ENCODE measurements at regions not wholly inside any gene's neighbourhood (a gene's known extent, or its start where the extent isn't known, plus 50 kb on each side); places are given as distances from the start of the nearest gene placed in this dataset.

DNA sequence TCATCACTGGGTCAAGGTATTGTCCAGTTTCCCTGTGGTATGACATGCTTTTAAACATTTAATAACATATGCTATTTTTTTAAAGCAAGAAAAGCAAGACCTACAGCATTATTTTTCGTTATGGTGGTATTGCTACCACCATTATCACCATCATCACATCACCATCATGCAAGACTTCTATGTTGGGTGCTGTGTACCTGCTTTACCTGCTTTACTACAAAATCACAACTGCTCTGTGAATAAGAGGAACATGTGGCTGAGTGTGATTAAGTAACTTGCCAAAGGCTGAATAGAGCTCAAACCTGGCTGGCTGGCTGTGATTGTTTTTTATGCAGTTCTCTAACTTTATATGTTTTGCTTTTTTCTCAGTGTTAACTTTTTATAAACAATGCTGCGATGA is 140.8 kb upstream of the CLINT1 start:
- H3K4me2 ChIP-seq (ENCODE audit: low read length), result no peak overlapping the region

GRCh38 chr5:157997991-157998504 is 139.1 kb upstream of the CLINT1 start:
- Histone ChIP-seq H2AFZ (ENCODE audit: low read length) (no peak overlapping the region), H3K36me3 (ENCODE audit: insufficient read depth, low read length) (no peaks in the 10 kb centered on the region)
- TF ChIP-seq CTCF (IDR thresholded peaks at IDR 0.05; ENCODE audit: low read length) (no peak), EZH2 (IDR thresholded peaks at IDR 0.05; ENCODE audit: borderline replicate concordance, low read length) (no peak)

More for the DNA sequence above, 140.8 kb upstream of the CLINT1 start:
- Histone ChIP-seq H3K27ac (ENCODE audit: low read depth, low read length, poor library complexity, severe bottlenecking) (no peak overlapping the region), H3K79me2 (ENCODE audit: insufficient read depth, low read length) (no peaks in the 10 kb centered on the region), H3K27me3 (ENCODE audit: insufficient read depth, low read length) (no peaks in the 10 kb centered on the region; the same call in 1 of the 2 replicates), H2AFZ (ENCODE audit: low read length) (no peak overlapping the region), H3K9ac (ENCODE audit: low read length) (no peak overlapping the region), H3K4me1 (ENCODE audit: insufficient read depth, low read length, severe bottlenecking) (no peaks in the 10 kb centered on the region), H3K9me3 (ENCODE audit: low read length) (no peaks in the 10 kb centered on the region), H3F3A (ENCODE audit: insufficient read depth, low read length) (no peaks in the 10 kb centered on the region), H4K20me1 (ENCODE audit: insufficient read depth, low read length) (no peaks in the 10 kb centered on the region), H3K9me2 (ENCODE audit: low read depth, low read length) (no peaks in the 10 kb centered on the region), H3K36me3 (ENCODE audit: insufficient read depth, low read length) (no peaks in the 10 kb centered on the region), H3K4me3 (ENCODE audit: low read depth, low read length, poor library complexity, severe bottlenecking) (no peak overlapping the region)
- TF ChIP-seq CTCF (IDR thresholded peaks at IDR 0.05; ENCODE audit: low read length), result no peak

DNA sequence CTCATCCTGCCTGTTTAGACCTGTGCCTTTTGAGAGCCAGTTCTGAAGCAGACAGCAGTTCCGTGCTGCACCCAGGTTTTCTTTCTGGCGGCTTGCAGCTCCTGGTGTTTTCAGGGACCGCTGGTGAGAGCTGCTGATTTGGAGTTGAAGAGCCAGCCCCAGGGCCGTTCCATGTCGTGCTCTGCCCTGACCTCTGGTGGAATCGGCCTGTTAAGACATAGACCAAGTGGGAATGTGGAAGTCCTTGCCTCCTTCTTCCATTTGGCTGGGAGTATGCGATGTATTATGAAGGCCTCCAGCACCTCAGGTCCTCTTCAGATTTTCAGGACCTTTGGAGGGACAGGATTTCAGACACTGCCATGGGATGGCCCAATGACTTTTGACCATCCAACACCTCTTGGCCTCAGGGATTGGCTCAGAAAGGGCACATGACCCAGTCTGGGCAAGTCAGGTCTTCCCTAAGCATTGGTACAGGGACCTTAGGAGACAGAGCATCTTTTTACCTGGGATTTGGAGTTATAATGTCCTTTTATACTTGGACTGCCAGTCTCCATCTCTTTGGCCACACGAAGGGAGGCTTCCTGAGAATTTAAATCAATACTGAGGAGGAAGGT is 136.1 kb upstream of the CLINT1 start:
- H3K27me3 ChIP-seq (ENCODE audit: insufficient read depth, low read length), result no peaks in the 10 kb centered on the region; the same call in 1 of the 2 replicates
- no peak overlapping the region for H3K4me3 ChIP-seq (ENCODE audit: low read depth, low read length, poor library complexity, severe bottlenecking)
- H3K9me2 ChIP-seq (ENCODE audit: low read depth, low read length), result no peaks in the 10 kb centered on the region
- H4K20me1 ChIP-seq (ENCODE audit: insufficient read depth, low read length), result no peaks in the 10 kb centered on the region
- no peaks in the 10 kb centered on the region for H3K79me2 ChIP-seq (ENCODE audit: insufficient read depth, low read length)
- H3F3A ChIP-seq (ENCODE audit: insufficient read depth, low read length), result no peaks in the 10 kb centered on the region
- no peak overlapping the region for H3K4me2 ChIP-seq (ENCODE audit: low read length)
- no peaks in the 10 kb centered on the region for H3K36me3 ChIP-seq (ENCODE audit: insufficient read depth, low read length)
- no peak overlapping the region for H3K9ac ChIP-seq (ENCODE audit: low read length)
- H3K9me3 ChIP-seq (ENCODE audit: low read length), result no peaks in the 10 kb centered on the region
- peak; percentile 79 for TF ChIP-seq CTCF (IDR thresholded peaks at IDR 0.05; ENCODE audit: low read length)
- TF ChIP-seq EZH2 (IDR thresholded peaks at IDR 0.05; ENCODE audit: borderline replicate concordance, low read length), result no peak
- no peak overlapping the region for H2AFZ ChIP-seq (ENCODE audit: low read length)
- no peak overlapping the region for H3K27ac ChIP-seq (ENCODE audit: low read depth, low read length, poor library complexity, severe bottlenecking)
- no peaks in the 10 kb centered on the region for H3K4me1 ChIP-seq (ENCODE audit: insufficient read depth, low read length, severe bottlenecking)

More at GRCh38 chr5:157997991-157998504, 139.1 kb upstream of the CLINT1 start:
- H3K4me2 ChIP-seq (ENCODE audit: low read length), result no peak overlapping the region
- no peaks in the 10 kb centered on the region for H3K79me2 ChIP-seq (ENCODE audit: insufficient read depth, low read length)
- no peaks in the 10 kb centered on the region for H3K9me3 ChIP-seq (ENCODE audit: low read length)
- no peak overlapping the region for H3K9ac ChIP-seq (ENCODE audit: low read length)
- no peaks in the 10 kb centered on the region for H3K9me2 ChIP-seq (ENCODE audit: low read depth, low read length)
- no peaks in the 10 kb centered on the region for H3K4me1 ChIP-seq (ENCODE audit: insufficient read depth, low read length, severe bottlenecking)
- no peak overlapping the region for H3K27ac ChIP-seq (ENCODE audit: low read depth, low read length, poor library complexity, severe bottlenecking)
- no peaks in the 10 kb centered on the region for H3F3A ChIP-seq (ENCODE audit: insufficient read depth, low read length)
- H3K27me3 ChIP-seq (ENCODE audit: insufficient read depth, low read length), result no peaks in the 10 kb centered on the region; the same call in 1 of the 2 replicates
- H3K4me3 ChIP-seq (ENCODE audit: low read depth, low read length, poor library complexity, severe bottlenecking), result no peak overlapping the region
- no peaks in the 10 kb centered on the region for H4K20me1 ChIP-seq (ENCODE audit: insufficient read depth, low read length)
